ENCODE measurements at regions not wholly inside any gene's neighbourhood (a gene's known extent, or its start where the extent isn't known, plus 50 kb on each side); places are given as distances from the start of the nearest gene placed in this dataset.

DNA sequence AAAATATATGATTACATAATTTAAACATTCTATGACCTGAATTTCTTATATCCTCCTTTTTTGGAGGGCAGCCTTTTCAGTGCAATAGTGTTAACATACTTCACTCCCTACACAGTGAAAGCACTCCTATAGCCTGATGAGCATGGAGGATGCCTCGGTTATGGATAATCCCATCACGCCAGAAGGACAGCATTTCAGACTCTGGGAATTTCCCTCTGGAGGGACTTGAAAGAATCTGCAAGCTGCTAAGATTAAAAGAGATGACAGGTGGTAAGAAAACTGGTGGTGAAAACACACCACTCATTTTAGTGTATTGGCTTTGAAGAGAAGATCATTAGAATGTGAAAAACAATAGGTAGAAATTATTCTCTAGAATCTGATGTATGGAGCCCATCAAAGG is 99.3 kb upstream of the LMNTD1 start:
- TF ChIP-seq POLR2A (IDR thresholded peaks at IDR 0.05) (no peak), CTCF (IDR thresholded peaks at IDR 0.05 in 4 of 5, conservative IDR thresholded peaks at IDR 0.05 in 1 of 5) (no peak)

Data from gastrocnemius medialis (tissue), 4 donors.